Astrocyte of the spinal cord (primary cell): ENCODE measurements at regions not wholly inside any gene's neighbourhood (a gene's known extent, or its start where the extent isn't known, plus 50 kb on each side); places are given as distances from the start of the nearest gene placed in this dataset.
"Not testable (repeated sequence)": the region's sequence is repeated elsewhere in the genome, so short reads cannot be mapped to it uniquely, and the experiment has no call there.

Experiments used
- DNase-seq: peaks from one replicate; pipeline ENCODE4 v3.0.0; 2011; ENCODE audit warnings: low read depth, low spot score
- H3K4me3 ChIP-seq: 2 replicates; pipeline ENCODE4 v1.5.1; 2011; ENCODE audit warnings: low read depth, mild to moderate bottlenecking, low read length, moderate library complexity
- CTCF ChIP-seq: IDR thresholded peaks from 2 replicates; pipeline ENCODE4 v1.5.1; 2012; ENCODE audit warnings: low read depth, mild to moderate bottlenecking, low read length, inconsistent platforms
- in situ Hi-C: cut with HindIII; loops from 2 replicates; pipeline ENCODE4 v1.10.0; 2017; ENCODE audit warnings: low sequenced_read_pairs

GRCh38 chr2:147006736-147007141 is 838.1 kb upstream of the ACVR2A start:
- no peak overlapping the region for H3K4me3 ChIP-seq
- TF ChIP-seq CTCF: no peak
- no peak for DNase-seq
- in situ Hi-C loops: no loop called here

- DNase-seq: no peak
- no peak overlapping the region for H3K4me3 ChIP-seq
- in situ Hi-C loops: no loop called here
- TF ChIP-seq CTCF: no peak
These were observed 841.7 kb upstream of the ACVR2A start for GRCh38 chr2:147003081-147003480.

DNA sequence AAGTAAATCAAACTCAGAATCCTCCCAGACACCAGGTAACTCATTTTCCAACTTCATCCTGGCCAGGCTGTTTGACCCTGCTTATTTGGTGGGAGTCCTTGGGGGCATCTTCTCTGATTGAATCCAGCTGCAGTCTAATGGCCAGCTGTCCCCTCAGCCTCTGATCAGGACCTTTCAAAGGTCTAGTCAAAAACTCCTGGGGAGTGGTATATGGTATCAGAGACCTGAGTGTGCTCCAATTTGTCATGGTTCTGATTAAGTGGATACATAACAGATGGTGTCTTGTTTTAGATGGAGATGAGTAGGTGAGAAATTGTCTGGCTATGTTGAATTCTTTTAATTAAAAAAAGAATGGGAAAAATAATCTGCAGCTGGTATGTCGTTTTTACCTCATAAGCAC is 842.6 kb upstream of the ACVR2A start:
- TF ChIP-seq CTCF: no peak
- H3K4me3 ChIP-seq: no peak overlapping the region
- in situ Hi-C loops: no loop called here
- DNase-seq: no peak

- no peak overlapping the region for H3K4me3 ChIP-seq
- TF ChIP-seq CTCF: no peak
- no peak for DNase-seq
- in situ Hi-C loops: no loop called here
These were observed 843.8 kb upstream of the ACVR2A start for GRCh38 chr2:147001061-147001460.

DNA sequence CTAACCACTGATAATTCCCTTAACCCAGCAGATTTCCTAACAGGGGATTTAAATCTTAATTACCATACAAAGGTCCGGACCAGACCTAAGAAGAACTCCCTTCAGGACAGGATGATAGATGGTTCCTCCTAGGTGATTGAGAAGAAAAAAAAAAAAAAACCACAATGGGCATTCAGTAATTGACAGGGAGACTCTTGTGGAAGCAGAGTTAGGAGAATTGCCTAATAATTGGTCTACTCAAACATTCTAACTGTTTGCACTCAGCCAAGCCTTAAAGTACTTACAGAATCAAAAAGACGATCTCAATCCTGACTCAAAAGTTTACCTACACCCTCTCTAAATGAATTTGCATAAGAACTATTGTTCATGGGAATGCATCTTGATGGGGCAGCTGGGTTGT is 844.7 kb upstream of the ACVR2A start:
- DNase-seq, H3K4me3 ChIP-seq, in situ Hi-C loops: not testable (repeated sequence)

DNA sequence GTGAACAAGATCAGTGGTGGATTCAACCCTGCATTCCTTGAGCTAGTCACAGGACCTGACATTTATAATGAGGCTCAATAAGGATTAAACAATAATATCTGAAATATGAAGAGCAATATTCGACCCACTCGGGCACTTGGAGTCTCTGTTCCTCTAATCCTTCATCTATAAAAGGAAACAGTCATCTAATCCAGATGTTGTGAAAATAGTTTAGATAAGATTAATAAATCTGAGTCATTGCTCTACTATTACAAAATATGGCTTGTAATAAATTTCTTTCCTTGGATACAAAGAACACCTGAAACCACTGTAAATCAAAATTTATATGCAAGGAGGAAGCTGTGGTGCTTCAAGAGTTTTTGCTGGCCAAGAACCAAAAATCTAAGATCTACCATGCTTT is 846.9 kb upstream of the ACVR2A start:
- in situ Hi-C loops: no loop called here
- no peak for TF ChIP-seq CTCF
- no peak overlapping the region for H3K4me3 ChIP-seq
- no peak for DNase-seq

DNA sequence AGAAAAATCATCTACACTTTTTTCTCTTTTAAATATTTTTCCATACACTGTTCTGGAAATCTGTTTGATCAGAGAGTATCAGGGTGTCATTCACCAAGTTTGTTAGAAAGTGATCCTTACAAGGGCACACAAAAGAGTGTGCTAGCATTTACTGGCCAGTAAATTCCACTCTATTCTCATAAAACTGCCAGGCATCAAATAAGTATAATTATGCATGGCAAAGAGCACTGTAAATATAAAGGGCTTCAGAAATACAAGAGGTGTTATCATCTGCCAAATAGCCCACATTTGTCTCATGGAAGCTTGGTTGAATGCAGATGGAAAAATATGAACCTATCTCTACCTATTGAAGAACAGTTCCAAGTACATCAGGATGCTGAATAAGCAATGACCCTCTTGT is 847.3 kb upstream of the ACVR2A start:
- no peak for DNase-seq
- in situ Hi-C loops: no loop called here
- no peak for TF ChIP-seq CTCF
- no peak overlapping the region for H3K4me3 ChIP-seq
